ENCODE measurements at regions not wholly inside any gene's neighbourhood (a gene's known extent, or its start where the extent isn't known, plus 50 kb on each side); places are given as distances from the start of the nearest gene placed in this dataset.

- TF ChIP-seq CTCF (IDR thresholded peaks at IDR 0.05) (no peak), POLR2A (IDR thresholded peaks at IDR 0.05) (no peak)
Measured at GRCh38 chr6:88538130-88538706, 372.1 kb upstream of the CNR1 start.
